Stimulated activated CD8-positive, alpha-beta memory T cell treated with anti-CD3 and anti-CD28 coated beads, Interleukin-4, amount 100 ng/mL, for 24 hours (primary cell): ENCODE measurements at regions not wholly inside any gene's neighbourhood (a gene's known extent, or its start where the extent isn't known, plus 50 kb on each side); places are given as distances from the start of the nearest gene placed in this dataset.
"Not testable (repeated sequence)": the region's sequence is repeated elsewhere in the genome, so short reads cannot be mapped to it uniquely, and the experiment has no call there.

ENCODE experiments used
- DNase-seq: peaks from one replicate; pipeline ENCODE4 v3.0.0-alpha.2; 2020; ENCODE audit warnings: low read depth

GRCh38 chr3:43236008-43236407 is 50.3 kb upstream of the SNRK start:
- DNase-seq = no peak

- no peak for DNase-seq
These were observed 53.3 kb upstream of the SNRK start for GRCh38 chr3:43233062-43233461.

GRCh38 chr3:43231276-43232000 is 54.9 kb upstream of the SNRK start:
- no peak for DNase-seq

- DNase-seq = not testable (repeated sequence)
These were observed 56.5 kb upstream of the SNRK start for GRCh38 chr3:43229865-43230264.

GRCh38 chr3:43227685-43228084 is 58.7 kb upstream of the SNRK start:
- not testable (repeated sequence) for DNase-seq

- no peak for DNase-seq
These were observed 61.8 kb upstream of the SNRK start for GRCh38 chr3:43224405-43225073.

GRCh38 chr3:43223670-43224364 is 62.5 kb upstream of the SNRK start:
- no peak for DNase-seq

GRCh38 chr3:43222590-43222989 is 63.8 kb upstream of the SNRK start:
- DNase-seq = no peak

- DNase-seq = no peak
These were observed 65.3 kb upstream of the SNRK start for GRCh38 chr3:43221076-43221475.

- DNase-seq = no peak
These were observed 66.7 kb upstream of the SNRK start for GRCh38 chr3:43219616-43220015.

GRCh38 chr3:43218921-43219320 is 67.4 kb upstream of the SNRK start:
- DNase-seq = no peak

GRCh38 chr3:43218156-43218555 is 68.2 kb upstream of the SNRK start:
- no peak for DNase-seq

- DNase-seq = no peak
These were observed 68.7 kb upstream of the SNRK start for GRCh38 chr3:43217633-43218032.

GRCh38 chr3:43217206-43217605 is 69.1 kb upstream of the SNRK start:
- DNase-seq = no peak

GRCh38 chr3:43215663-43216275 is 70.6 kb upstream of the SNRK start:
- no peak for DNase-seq

- no peak for DNase-seq
These were observed 71.2 kb upstream of the SNRK start for GRCh38 chr3:43215138-43215537.

GRCh38 chr3:43214616-43215015 is 71.7 kb upstream of the SNRK start:
- no peak for DNase-seq

- no peak for DNase-seq
These were observed 72.7 kb upstream of the SNRK start for GRCh38 chr3:43213631-43214030.

- DNase-seq = no peak
These were observed 73.3 kb upstream of the SNRK start for GRCh38 chr3:43212914-43213611.

GRCh38 chr3:43211681-43212080 is 74.7 kb upstream of the SNRK start:
- no peak for DNase-seq

- DNase-seq = no peak
These were observed 76.0 kb upstream of the SNRK start for GRCh38 chr3:43210049-43211027.
